ENCODE measurements at regions not wholly inside any gene's neighbourhood (a gene's known extent, or its start where the extent isn't known, plus 50 kb on each side); places are given as distances from the start of the nearest gene placed in this dataset.

- Mint-ChIP-seq H3K27ac (no peak overlapping the region), H3K36me3 (no peaks in the 10 kb centered on the region), H3K4me3 (no peak overlapping the region), H3K4me1 (no peaks in the 10 kb centered on the region), H3K9me3 (no peaks in the 10 kb centered on the region)
- DNase-seq (ENCODE audit: low spot score in 2 of 2) = no peak
- no peak for ATAC-seq
These were observed 424.1 kb upstream of the NPVF start for GRCh38 chr7:25652366-25652765.

- no peaks in the 10 kb centered on the region for H3K4me1 Mint-ChIP-seq
- DNase-seq (ENCODE audit: low spot score in 2 of 2) (no peak), ATAC-seq (no peak)
- H3K27ac Mint-ChIP-seq = no peak overlapping the region
- H3K4me3 Mint-ChIP-seq = no peak overlapping the region
- no peaks in the 10 kb centered on the region for H3K36me3 Mint-ChIP-seq
- H3K9me3 Mint-ChIP-seq = no peaks in the 10 kb centered on the region
These were observed 425.1 kb upstream of the NPVF start for GRCh38 chr7:25653384-25653783.

- Mint-ChIP-seq H3K4me1 (no peaks in the 10 kb centered on the region), H3K36me3 (no peaks in the 10 kb centered on the region), H3K27ac (no peak overlapping the region), H3K9me3 (no peaks in the 10 kb centered on the region), H3K4me3 (no peak overlapping the region)
- ATAC-seq (no peak), DNase-seq (ENCODE audit: low spot score in 2 of 2) (no peak)
These were observed 427.8 kb upstream of the NPVF start for GRCh38 chr7:25656071-25656470.

GRCh38 chr7:25656581-25657026 lies 428.3 kb upstream of the NPVF start:
- no peak overlapping the region for H3K4me3 Mint-ChIP-seq
- no peaks in the 10 kb centered on the region for H3K9me3 Mint-ChIP-seq
- ATAC-seq = no peak
- no peaks in the 10 kb centered on the region for H3K4me1 Mint-ChIP-seq
- DNase-seq (ENCODE audit: low spot score in 2 of 2) = no peak
- no peaks in the 10 kb centered on the region for H3K36me3 Mint-ChIP-seq
- H3K27ac Mint-ChIP-seq = no peak overlapping the region

GRCh38 chr7:25658375-25658774 lies 430.1 kb upstream of the NPVF start:
- DNase-seq (ENCODE audit: low spot score in 2 of 2) (no peak), ATAC-seq (no peak)
- no peaks in the 10 kb centered on the region for H3K9me3 Mint-ChIP-seq
- H3K27ac Mint-ChIP-seq = no peak overlapping the region
- H3K4me1 Mint-ChIP-seq = no peaks in the 10 kb centered on the region
- no peak overlapping the region for H3K4me3 Mint-ChIP-seq
- no peaks in the 10 kb centered on the region for H3K36me3 Mint-ChIP-seq

GRCh38 chr7:25659841-25660240 lies 431.6 kb upstream of the NPVF start:
- H3K36me3 Mint-ChIP-seq = no peaks in the 10 kb centered on the region
- no peaks in the 10 kb centered on the region for H3K4me1 Mint-ChIP-seq
- ATAC-seq (no peak), DNase-seq (ENCODE audit: low spot score in 2 of 2) (no peak)
- no peaks in the 10 kb centered on the region for H3K9me3 Mint-ChIP-seq
- no peak overlapping the region for H3K27ac Mint-ChIP-seq
- no peak overlapping the region for H3K4me3 Mint-ChIP-seq

GRCh38 chr7:25662841-25663800 lies 434.8 kb upstream of the NPVF start:
- Mint-ChIP-seq H3K4me1 (no peaks in the 10 kb centered on the region), H3K9me3 (no peaks in the 10 kb centered on the region), H3K27ac (no peak overlapping the region), H3K4me3 (no peak overlapping the region), H3K36me3 (no peaks in the 10 kb centered on the region)
- DNase-seq (ENCODE audit: low spot score in 2 of 2) (no peak), ATAC-seq (no peak)

GRCh38 chr7:25663877-25664276 lies 435.6 kb upstream of the NPVF start:
- H3K4me1 Mint-ChIP-seq = no peaks in the 10 kb centered on the region
- no peaks in the 10 kb centered on the region for H3K9me3 Mint-ChIP-seq
- no peak overlapping the region for H3K4me3 Mint-ChIP-seq
- no peak for ATAC-seq
- no peak for DNase-seq (ENCODE audit: low spot score in 2 of 2)
- no peaks in the 10 kb centered on the region for H3K36me3 Mint-ChIP-seq
- no peak overlapping the region for H3K27ac Mint-ChIP-seq

GRCh38 chr7:25664593-25664992 lies 436.3 kb upstream of the NPVF start:
- DNase-seq (ENCODE audit: low spot score in 2 of 2) = no peak
- no peak for ATAC-seq
- Mint-ChIP-seq H3K27ac (no peak overlapping the region), H3K4me3 (no peak overlapping the region), H3K9me3 (no peaks in the 10 kb centered on the region), H3K4me1 (no peaks in the 10 kb centered on the region), H3K36me3 (no peaks in the 10 kb centered on the region)

- no peaks in the 10 kb centered on the region for H3K36me3 Mint-ChIP-seq
- DNase-seq (ENCODE audit: low spot score in 2 of 2) (no peak), ATAC-seq (no peak)
- no peak overlapping the region for H3K27ac Mint-ChIP-seq
- H3K4me1 Mint-ChIP-seq = no peaks in the 10 kb centered on the region
- no peaks in the 10 kb centered on the region for H3K9me3 Mint-ChIP-seq
- H3K4me3 Mint-ChIP-seq = no peak overlapping the region
These were observed 437.1 kb upstream of the NPVF start for GRCh38 chr7:25665374-25665773.

GRCh38 chr7:25665903-25666670 lies 437.8 kb upstream of the NPVF start:
- Mint-ChIP-seq H3K4me1 (no peaks in the 10 kb centered on the region), H3K9me3 (no peaks in the 10 kb centered on the region), H3K4me3 (no peak overlapping the region), H3K36me3 (no peaks in the 10 kb centered on the region), H3K27ac (no peak overlapping the region)
- DNase-seq (ENCODE audit: low spot score in 2 of 2) (no peak), ATAC-seq (no peak)

- H3K36me3 Mint-ChIP-seq = no peaks in the 10 kb centered on the region
These were observed 438.4 kb upstream of the NPVF start for GRCh38 chr7:25666671-25667060.

GRCh38 chr7:25669281-25669781 lies 441.0 kb upstream of the NPVF start:
- Mint-ChIP-seq H3K4me3 (no peak overlapping the region), H3K27ac (no peak overlapping the region), H3K36me3 (no peaks in the 10 kb centered on the region), H3K4me1 (no peaks in the 10 kb centered on the region), H3K9me3 (no peaks in the 10 kb centered on the region)
- DNase-seq (ENCODE audit: low spot score in 2 of 2) (no peak), ATAC-seq (no peak)

More at GRCh38 chr7:25666671-25667060, 438.4 kb upstream of the NPVF start:
- DNase-seq (ENCODE audit: low spot score in 2 of 2) (no peak), ATAC-seq (no peak)
- no peak overlapping the region for H3K27ac Mint-ChIP-seq
- no peak overlapping the region for H3K4me3 Mint-ChIP-seq
- H3K9me3 Mint-ChIP-seq = no peaks in the 10 kb centered on the region
- no peaks in the 10 kb centered on the region for H3K4me1 Mint-ChIP-seq

GRCh38 chr7:25669961-25670841 lies 441.9 kb upstream of the NPVF start:
- H3K4me1 Mint-ChIP-seq = no peaks in the 10 kb centered on the region
- H3K9me3 Mint-ChIP-seq = no peaks in the 10 kb centered on the region
- H3K36me3 Mint-ChIP-seq = no peaks in the 10 kb centered on the region
- DNase-seq (ENCODE audit: low spot score in 2 of 2) = no peak
- H3K4me3 Mint-ChIP-seq = no peak overlapping the region
- H3K27ac Mint-ChIP-seq = no peak overlapping the region
- no peak for ATAC-seq

- H3K4me1 Mint-ChIP-seq = no peaks in the 10 kb centered on the region
- H3K4me3 Mint-ChIP-seq = no peak overlapping the region
- H3K27ac Mint-ChIP-seq = no peak overlapping the region
- H3K9me3 Mint-ChIP-seq = no peaks in the 10 kb centered on the region
- no peaks in the 10 kb centered on the region for H3K36me3 Mint-ChIP-seq
- DNase-seq (ENCODE audit: low spot score in 2 of 2) (no peak), ATAC-seq (no peak)
These were observed 442.8 kb upstream of the NPVF start for GRCh38 chr7:25671111-25671510.
